GM12872 (cell line): ENCODE measurements at regions not wholly inside any gene's neighbourhood (a gene's known extent, or its start where the extent isn't known, plus 50 kb on each side); places are given as distances from the start of the nearest gene placed in this dataset.

Experiments
- TF ChIP-seq, protein P1 (sequence below): IDR thresholded peaks from 3 replicates; pipeline ENCODE4 v1.5.1; 2011; ENCODE audit warnings: low read depth, mild to moderate bottlenecking, low read length, moderate library complexity; ENCODE audit not compliant: insufficient read depth

DNA sequence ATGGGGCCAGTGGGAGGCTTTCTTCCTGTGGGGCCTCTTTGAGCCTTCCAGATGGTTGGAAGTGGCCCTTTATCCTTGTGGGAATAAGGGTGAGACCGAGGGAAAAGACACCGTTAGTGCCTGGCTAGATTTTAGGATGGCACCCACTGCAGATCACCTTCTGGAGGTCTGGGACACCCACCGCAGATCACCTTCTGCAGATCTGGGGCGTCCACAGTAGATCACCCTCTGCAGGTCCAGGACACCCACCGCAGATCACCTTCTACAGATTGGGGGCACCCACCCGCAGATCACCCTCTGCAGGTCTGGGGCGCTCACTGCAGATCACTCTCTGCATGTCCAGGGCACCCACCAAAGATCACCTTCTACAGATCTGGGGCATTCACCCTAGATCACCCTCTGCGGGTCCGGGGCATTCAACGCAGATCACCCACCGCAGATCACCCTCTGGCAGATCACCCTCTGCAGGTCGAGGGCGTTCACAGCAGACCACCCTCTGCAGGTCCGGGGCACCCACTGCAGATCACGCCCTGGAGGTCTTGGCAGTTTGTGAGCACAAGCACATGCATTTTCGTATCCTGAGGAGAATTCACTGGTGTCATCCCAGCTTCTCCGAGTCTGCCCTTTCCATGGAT is 153.4 kb upstream of the TSHZ3 start:
- TF ChIP-seq, protein P1, sequence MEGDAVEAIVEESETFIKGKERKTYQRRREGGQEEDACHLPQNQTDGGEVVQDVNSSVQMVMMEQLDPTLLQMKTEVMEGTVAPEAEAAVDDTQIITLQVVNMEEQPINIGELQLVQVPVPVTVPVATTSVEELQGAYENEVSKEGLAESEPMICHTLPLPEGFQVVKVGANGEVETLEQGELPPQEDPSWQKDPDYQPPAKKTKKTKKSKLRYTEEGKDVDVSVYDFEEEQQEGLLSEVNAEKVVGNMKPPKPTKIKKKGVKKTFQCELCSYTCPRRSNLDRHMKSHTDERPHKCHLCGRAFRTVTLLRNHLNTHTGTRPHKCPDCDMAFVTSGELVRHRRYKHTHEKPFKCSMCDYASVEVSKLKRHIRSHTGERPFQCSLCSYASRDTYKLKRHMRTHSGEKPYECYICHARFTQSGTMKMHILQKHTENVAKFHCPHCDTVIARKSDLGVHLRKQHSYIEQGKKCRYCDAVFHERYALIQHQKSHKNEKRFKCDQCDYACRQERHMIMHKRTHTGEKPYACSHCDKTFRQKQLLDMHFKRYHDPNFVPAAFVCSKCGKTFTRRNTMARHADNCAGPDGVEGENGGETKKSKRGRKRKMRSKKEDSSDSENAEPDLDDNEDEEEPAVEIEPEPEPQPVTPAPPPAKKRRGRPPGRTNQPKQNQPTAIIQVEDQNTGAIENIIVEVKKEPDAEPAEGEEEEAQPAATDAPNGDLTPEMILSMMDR: no peak

DNA sequence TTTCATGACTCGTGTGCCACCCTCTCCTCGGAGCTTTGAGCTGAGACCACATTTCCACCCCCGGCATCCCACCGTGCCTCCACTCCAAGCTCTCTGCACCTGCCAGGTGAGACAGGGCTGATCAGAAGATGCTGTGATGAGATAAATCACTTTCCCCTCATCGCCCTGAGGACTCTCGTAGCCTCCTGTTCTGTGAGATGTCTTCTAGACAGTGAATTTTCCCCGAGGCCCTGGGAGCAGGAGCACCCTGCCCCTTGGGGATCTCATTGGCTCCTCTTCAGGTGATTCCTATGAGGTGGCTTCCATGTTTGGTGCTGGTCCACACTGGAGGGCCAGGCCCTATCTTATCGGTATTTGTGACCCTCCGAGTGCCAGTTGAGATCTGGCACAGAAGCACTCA is 154.0 kb upstream of the TSHZ3 start:
- TF ChIP-seq, protein P1: no peak

DNA sequence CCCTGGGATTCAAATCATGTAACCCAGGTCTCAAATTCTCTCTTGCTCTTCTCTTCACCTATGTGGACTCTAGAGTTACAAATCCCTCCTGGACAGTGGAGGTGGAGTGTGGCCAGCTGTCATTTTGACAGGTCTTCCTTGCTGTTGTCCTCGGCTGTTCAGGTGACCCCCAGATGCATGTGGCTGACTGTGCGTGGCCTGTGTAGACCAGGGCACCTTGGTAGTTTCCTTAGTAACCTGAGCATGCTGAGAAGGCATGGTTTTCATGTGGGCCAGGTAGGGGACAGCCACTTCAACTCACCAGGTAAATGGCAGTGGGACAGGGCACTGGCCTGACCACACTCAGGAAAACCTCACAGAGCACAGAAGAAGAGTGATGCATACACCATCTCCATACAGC is 155.0 kb upstream of the TSHZ3 start:
- TF ChIP-seq, protein P1: no peak

DNA sequence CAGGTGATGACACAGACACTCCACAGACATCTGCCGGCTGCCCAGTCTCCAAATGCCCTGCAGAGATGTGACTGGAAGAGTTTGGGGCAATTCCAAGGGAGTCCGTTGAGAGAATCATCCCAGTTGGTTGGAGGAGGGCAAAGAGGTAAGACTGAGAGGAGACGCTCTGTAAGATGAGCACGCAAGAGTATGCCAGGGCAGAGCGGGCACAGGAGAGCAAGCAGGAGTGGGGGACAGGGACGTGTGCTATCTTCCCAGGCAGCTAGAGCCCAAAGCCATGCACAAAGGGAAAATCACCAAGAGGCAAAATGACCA is 156.3 kb upstream of the TSHZ3 start:
- TF ChIP-seq, protein P1: no peak

DNA sequence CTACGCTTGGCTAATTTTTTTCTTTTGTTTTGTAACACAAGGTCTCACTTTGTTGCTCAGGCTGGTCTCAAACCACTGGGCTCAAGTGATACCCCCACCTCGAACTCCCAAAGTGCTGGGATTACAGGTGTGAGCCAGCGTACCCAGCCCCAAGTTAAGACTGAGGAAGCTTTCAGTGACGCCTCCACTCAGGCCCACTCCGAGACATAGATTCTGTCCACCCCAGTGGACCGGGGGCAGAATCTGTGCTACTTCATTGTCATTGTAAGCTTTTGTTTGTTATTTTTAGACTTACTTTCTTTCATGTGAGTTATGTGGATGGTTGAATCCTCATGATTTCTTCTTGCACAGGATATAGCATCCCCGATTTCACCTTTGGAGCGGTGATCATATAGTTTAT is 156.9 kb upstream of the TSHZ3 start:
- TF ChIP-seq, protein P1: no peak

DNA sequence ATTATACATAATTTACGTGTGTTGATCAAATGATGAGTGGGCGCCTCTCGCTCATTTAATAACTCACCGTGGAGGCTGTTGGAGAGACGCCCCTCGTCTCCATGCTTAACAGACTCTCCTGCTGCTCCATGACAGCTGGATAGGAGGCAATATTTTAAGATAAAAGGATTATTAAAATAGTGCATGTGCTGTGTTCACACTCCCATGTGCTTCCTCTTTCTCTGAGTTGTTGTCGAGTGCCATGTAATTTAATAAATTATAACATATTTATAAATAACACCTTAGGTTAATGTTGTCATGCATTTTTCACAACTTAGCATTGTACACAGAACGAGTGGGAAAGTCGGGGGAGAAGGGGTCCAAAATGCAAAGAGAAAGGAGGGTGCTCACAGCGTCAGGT is 161.4 kb upstream of the TSHZ3 start:
- TF ChIP-seq, protein P1: no peak

DNA sequence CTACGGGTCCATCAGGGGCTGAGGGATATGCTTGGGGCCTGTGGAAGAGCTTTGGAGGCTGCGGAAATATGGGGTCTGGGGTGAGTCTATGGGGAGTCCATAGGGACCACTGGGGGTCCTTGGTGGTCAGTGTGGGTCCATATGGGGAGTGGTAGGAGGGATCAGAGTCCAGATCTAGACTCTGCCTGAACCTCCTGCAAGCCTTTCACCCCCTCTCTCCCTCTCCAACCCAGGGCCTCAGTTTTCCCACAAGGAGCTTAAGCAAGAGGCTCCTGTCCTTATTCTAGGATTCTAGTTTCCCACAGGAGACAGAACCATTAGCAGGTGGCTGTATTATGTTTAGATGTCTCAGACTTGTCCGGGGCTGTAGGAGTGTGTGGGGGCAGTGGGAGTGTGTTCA is 161.9 kb upstream of the TSHZ3 start:
- TF ChIP-seq, protein P1: no peak
